NT2/D1 (cell line): ENCODE measurements at regions not wholly inside any gene's neighbourhood (a gene's known extent, or its start where the extent isn't known, plus 50 kb on each side); places are given as distances from the start of the nearest gene placed in this dataset.
"Not testable (repeated sequence)": the region's sequence is repeated elsewhere in the genome, so short reads cannot be mapped to it uniquely, and the experiment has no call there.

ENCODE experiments used
- SUZ12 ChIP-seq: IDR thresholded peaks from 2 replicates; pipeline ENCODE4 v1.6.1; 2011; ENCODE audit not compliant: insufficient read length, insufficient read depth; ENCODE audit errors: extremely low read depth
- YY1 ChIP-seq: IDR thresholded peaks from 2 replicates; pipeline ENCODE4 v1.6.1; 2011; ENCODE audit not compliant: insufficient read length, insufficient read depth
- ZNF274 ChIP-seq: IDR thresholded peaks from 2 replicates; pipeline ENCODE4 v1.6.1; 2011; ENCODE audit warnings: mild to moderate bottlenecking, low read depth, low read length

- not testable (repeated sequence) for TF ChIP-seq YY1, SUZ12, ZNF274
Measured at GRCh38 chrX:13441608-13442007, 121.8 kb upstream of the ATXN3L start.
